ENCODE measurements at regions not wholly inside any gene's neighbourhood (a gene's known extent, or its start where the extent isn't known, plus 50 kb on each side); places are given as distances from the start of the nearest gene placed in this dataset.

DNA sequence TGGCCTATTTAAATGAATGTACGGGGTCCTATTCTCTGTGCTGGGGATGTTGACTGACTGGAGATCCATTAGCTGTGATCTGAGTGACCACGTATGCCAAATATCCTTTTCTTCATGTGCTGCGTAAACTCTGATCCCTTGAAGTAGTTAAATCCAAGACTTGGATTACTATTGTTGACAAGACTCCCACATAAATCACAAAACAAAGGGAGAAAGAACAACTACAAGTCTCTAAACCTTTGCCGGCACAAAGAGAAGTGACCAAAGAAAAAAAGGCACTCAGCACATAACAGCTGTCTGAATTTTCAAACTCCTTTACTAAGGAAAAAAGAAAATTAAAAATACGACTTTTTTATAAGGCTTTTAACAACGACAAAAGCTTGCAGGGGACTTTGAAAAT is 559.9 kb upstream of the CDH8 start:
- Histone ChIP-seq H3K4me3 (no peak overlapping the region), H3K9me3 (no peaks in the 10 kb centered on the region), H3K4me1 (no peaks in the 10 kb centered on the region), H3K36me3 (no peaks in the 10 kb centered on the region), H3K27ac (no peak overlapping the region), H3K27me3 (no peaks in the 10 kb centered on the region)
- TF ChIP-seq, protein P1, sequence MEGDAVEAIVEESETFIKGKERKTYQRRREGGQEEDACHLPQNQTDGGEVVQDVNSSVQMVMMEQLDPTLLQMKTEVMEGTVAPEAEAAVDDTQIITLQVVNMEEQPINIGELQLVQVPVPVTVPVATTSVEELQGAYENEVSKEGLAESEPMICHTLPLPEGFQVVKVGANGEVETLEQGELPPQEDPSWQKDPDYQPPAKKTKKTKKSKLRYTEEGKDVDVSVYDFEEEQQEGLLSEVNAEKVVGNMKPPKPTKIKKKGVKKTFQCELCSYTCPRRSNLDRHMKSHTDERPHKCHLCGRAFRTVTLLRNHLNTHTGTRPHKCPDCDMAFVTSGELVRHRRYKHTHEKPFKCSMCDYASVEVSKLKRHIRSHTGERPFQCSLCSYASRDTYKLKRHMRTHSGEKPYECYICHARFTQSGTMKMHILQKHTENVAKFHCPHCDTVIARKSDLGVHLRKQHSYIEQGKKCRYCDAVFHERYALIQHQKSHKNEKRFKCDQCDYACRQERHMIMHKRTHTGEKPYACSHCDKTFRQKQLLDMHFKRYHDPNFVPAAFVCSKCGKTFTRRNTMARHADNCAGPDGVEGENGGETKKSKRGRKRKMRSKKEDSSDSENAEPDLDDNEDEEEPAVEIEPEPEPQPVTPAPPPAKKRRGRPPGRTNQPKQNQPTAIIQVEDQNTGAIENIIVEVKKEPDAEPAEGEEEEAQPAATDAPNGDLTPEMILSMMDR (IDR thresholded peaks at IDR 0.05): no peak
- TF ChIP-seq POLR2A (IDR thresholded peaks at IDR 0.05) (no peak), POLR2AphosphoS5 (IDR thresholded peaks at IDR 0.05) (no peak), EP300 (IDR thresholded peaks at IDR 0.05) (no peak)
- intact Hi-C loops (cut with DNase I): no loop called here
- WGBS, 2 donors: 30 to 32% methylated on average over 6 of the region's 6 CpGs
- DNase-seq: no peak

GRCh38 chr16:62586128-62586862 is 550.1 kb upstream of the CDH8 start:
- intact Hi-C loops (cut with DNase I): no loop called here
- Histone ChIP-seq H3K9me3 (peaks cover 0 to 4% (median 0%) of the 10 kb centered on the region in 4 donors), H3K4me3 (no peak overlapping the region), H3K36me3 (no peaks in the 10 kb centered on the region), H3K27me3 (no peaks in the 10 kb centered on the region), H3K4me1 (no peaks in the 10 kb centered on the region), H3K27ac (no peak overlapping the region)
- no peak for TF ChIP-seq POLR2A (IDR thresholded peaks at IDR 0.05)
- no peak for TF ChIP-seq POLR2AphosphoS5 (IDR thresholded peaks at IDR 0.05)
- TF ChIP-seq, protein P1 (IDR thresholded peaks at IDR 0.05): no peak
- no peak for TF ChIP-seq EP300 (IDR thresholded peaks at IDR 0.05)
- no peak for DNase-seq
- WGBS, 2 donors: 75 to 81% methylated on average over 3 of the region's 3 CpGs

DNA sequence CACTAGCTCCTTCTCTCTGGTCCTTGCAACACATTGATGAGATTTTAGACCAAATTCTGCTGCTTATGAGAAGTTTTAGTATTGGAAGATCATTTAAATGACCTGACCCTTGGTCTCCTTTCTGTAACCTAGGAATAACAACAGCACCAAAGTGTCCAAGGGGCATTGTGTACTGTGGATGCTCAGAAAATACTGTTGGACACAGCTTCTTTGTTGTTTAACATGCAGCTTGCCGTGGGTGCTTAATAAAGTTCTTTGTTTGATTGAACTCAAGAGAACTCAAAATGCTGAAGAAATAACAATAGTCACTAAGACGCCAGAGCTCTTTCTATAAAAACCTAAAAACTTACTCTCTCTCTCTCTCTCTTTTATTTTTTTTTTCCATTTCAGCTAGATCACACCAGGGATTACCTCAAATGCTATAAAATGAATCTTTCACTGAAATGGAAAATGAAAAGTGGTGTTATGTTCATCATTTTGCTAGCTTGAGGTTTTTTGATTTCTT is 548.9 kb upstream of the CDH8 start:
- intact Hi-C loops (cut with DNase I): no loop called here
- 75% methylated on average over 2 of the region's 2 CpGs for WGBS, 2 donors
- no peaks in the 10 kb centered on the region for H3K4me1 ChIP-seq

DNA sequence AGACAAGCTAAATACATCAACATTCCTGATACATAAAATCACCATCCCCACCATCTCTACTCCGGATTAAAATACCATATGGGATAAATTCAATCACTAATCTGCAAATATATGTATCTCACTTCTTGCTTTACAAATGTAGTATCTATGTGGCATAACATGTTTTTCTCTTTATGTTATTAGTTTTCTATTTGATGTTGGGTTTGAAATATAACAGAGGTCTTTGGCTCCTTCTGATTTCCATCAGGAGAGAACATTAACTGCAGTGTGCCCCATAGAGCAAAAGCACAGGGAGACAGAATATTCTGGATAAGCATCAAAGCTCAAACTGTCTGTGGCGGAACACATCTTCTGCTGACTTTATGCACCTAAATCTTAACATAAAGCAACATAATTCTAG is 547.2 kb upstream of the CDH8 start:
- TF ChIP-seq POLR2A (IDR thresholded peaks at IDR 0.05) (no peak), POLR2AphosphoS5 (IDR thresholded peaks at IDR 0.05) (no peak), EP300 (IDR thresholded peaks at IDR 0.05) (no peak)
- TF ChIP-seq, protein P1 (IDR thresholded peaks at IDR 0.05): no peak
- Histone ChIP-seq H3K9me3 (peaks cover 0 to 4% (median 0%) of the 10 kb centered on the region in 4 donors), H3K4me1 (no peaks in the 10 kb centered on the region), H3K36me3 (no peaks in the 10 kb centered on the region), H3K27ac (no peak overlapping the region), H3K4me3 (no peak overlapping the region), H3K27me3 (no peaks in the 10 kb centered on the region)
- no peak for DNase-seq
- 86% methylated on average over 2 of the region's 2 CpGs for WGBS, 2 donors
- intact Hi-C loops (cut with DNase I): no loop called here

More for the DNA sequence above, 548.9 kb upstream of the CDH8 start:
- no peak overlapping the region for H3K4me3 ChIP-seq
- no peaks in the 10 kb centered on the region for H3K36me3 ChIP-seq
- no peak overlapping the region for H3K27ac ChIP-seq
- peaks cover 0 to 4% (median 0%) of the 10 kb centered on the region in 4 donors for H3K9me3 ChIP-seq
- DNase-seq: no peak
- H3K27me3 ChIP-seq: no peaks in the 10 kb centered on the region
- TF ChIP-seq EP300 (IDR thresholded peaks at IDR 0.05) (no peak), POLR2A (IDR thresholded peaks at IDR 0.05) (no peak), POLR2AphosphoS5 (IDR thresholded peaks at IDR 0.05) (no peak)
- TF ChIP-seq, protein P1 (IDR thresholded peaks at IDR 0.05): no peak
